GM12878 (cell line): ENCODE measurements at regions not wholly inside any gene's neighbourhood (a gene's known extent, or its start where the extent isn't known, plus 50 kb on each side); places are given as distances from the start of the nearest gene placed in this dataset.

ENCODE experiments used
- CBFB ChIP-seq: IDR thresholded peaks from 2 replicates; pipeline ENCODE4 v1.6.1; 2016; ENCODE audit warnings: antibody characterized with exemption, low read depth
- CTCF ChIP-seq, 3 experiments: IDR thresholded peaks in 2 of 3; conservative IDR thresholded peaks in 1 of 3; 2 replicates each; pipeline ENCODE4 v1.5.1; 2011; ENCODE audit warnings: low read depth in 3 of 3, low read length in 3 of 3, mild to moderate bottlenecking in 3 of 3, control low read depth in 2 of 3, moderate library complexity in 2 of 3, inconsistent platforms in 1 of 3, mixed read lengths in 1 of 3; ENCODE audit not compliant: control insufficient read depth in 2 of 3, insufficient read depth in 1 of 3; ENCODE audit errors: extremely low read depth in 1 of 3
- MTA3 ChIP-seq: IDR thresholded peaks from 2 replicates; pipeline ENCODE4 v1.6.1; 2012; ENCODE audit warnings: low read length, inconsistent platforms, borderline replicate concordance
- POLR2AphosphoS5 ChIP-seq: IDR thresholded peaks from 2 replicates; pipeline ENCODE4 v1.6.1; 2011; ENCODE audit warnings: mild to moderate bottlenecking, low read length, inconsistent platforms
- RAD51 ChIP-seq: fragments of 450-650 bp; IDR thresholded peaks from 2 replicates; pipeline ENCODE4 v1.6.1; 2016; ENCODE audit warnings: moderate library complexity, mild to moderate bottlenecking, inconsistent platforms
- REST ChIP-seq: IDR thresholded peaks from 2 replicates; pipeline ENCODE4 v1.6.1; 2012; ENCODE audit warnings: mild to moderate bottlenecking, low read depth, low read length
- RUNX3 ChIP-seq: IDR thresholded peaks from 2 replicates; pipeline ENCODE4 v1.6.1; 2012; ENCODE audit warnings: low read length, inconsistent platforms
- SIN3A ChIP-seq: IDR thresholded peaks from 2 replicates; pipeline ENCODE4 v1.6.1; 2012; ENCODE audit warnings: low read depth, low read length, improper control_type of control experiment
- SP1 ChIP-seq: IDR thresholded peaks from one replicate; pipeline ENCODE4 v1.6.1; 2011; ENCODE audit warnings: low read depth, low read length
- ZNF207 ChIP-seq: fragments of 450-650 bp; IDR thresholded peaks from 2 replicates; pipeline ENCODE4 v1.6.1; 2014; ENCODE audit warnings: antibody characterized with exemption, mild to moderate bottlenecking, borderline replicate concordance

DNA sequence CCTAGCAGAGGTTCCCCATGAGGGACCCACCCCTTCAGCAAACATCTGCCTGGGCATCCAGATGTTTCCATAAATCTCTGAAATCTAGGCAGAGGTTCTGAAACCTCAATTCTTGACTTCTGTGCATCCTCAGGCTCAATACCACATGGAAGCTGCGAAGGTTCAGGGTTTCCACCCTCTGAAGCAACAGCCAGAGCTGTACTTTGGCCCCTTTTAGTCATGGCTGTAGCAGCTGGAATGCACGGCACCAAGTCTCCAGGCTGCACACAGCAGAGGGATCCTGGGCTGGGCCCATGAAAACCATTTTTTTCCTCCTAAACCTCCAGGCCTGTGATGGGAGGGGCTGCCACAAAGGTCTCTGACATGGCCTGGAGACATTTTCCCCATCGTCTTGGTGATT is 93.0 kb upstream of the FIGN start:
- TF ChIP-seq CTCF (IDR thresholded peaks at IDR 0.05 in 2 of 3, conservative IDR thresholded peaks at IDR 0.05 in 1 of 3; ENCODE audit: control insufficient read depth in 2 of 3, extremely low read depth in 1 of 3, insufficient read depth in 1 of 3, low read depth in 3 of 3, low read length in 3 of 3): no peak
- no peak for TF ChIP-seq RAD51
- no peak for TF ChIP-seq MTA3
- no peak for TF ChIP-seq REST
- TF ChIP-seq CBFB: no peak
- no peak for TF ChIP-seq POLR2AphosphoS5
- TF ChIP-seq SIN3A: no peak
- no peak for TF ChIP-seq RUNX3
- TF ChIP-seq ZNF207: no peak
- TF ChIP-seq SP1: no peak
